ENCODE measurements at regions not wholly inside any gene's neighbourhood (a gene's known extent, or its start where the extent isn't known, plus 50 kb on each side); places are given as distances from the start of the nearest gene placed in this dataset.

GRCh38 chr5:20559845-20560244, 571.8 kb upstream of the CDH18 start:
- TF ChIP-seq CTCF (IDR thresholded peaks at IDR 0.05; ENCODE audit: insufficient read depth, low read length): no peak
- TF ChIP-seq, protein P1, sequence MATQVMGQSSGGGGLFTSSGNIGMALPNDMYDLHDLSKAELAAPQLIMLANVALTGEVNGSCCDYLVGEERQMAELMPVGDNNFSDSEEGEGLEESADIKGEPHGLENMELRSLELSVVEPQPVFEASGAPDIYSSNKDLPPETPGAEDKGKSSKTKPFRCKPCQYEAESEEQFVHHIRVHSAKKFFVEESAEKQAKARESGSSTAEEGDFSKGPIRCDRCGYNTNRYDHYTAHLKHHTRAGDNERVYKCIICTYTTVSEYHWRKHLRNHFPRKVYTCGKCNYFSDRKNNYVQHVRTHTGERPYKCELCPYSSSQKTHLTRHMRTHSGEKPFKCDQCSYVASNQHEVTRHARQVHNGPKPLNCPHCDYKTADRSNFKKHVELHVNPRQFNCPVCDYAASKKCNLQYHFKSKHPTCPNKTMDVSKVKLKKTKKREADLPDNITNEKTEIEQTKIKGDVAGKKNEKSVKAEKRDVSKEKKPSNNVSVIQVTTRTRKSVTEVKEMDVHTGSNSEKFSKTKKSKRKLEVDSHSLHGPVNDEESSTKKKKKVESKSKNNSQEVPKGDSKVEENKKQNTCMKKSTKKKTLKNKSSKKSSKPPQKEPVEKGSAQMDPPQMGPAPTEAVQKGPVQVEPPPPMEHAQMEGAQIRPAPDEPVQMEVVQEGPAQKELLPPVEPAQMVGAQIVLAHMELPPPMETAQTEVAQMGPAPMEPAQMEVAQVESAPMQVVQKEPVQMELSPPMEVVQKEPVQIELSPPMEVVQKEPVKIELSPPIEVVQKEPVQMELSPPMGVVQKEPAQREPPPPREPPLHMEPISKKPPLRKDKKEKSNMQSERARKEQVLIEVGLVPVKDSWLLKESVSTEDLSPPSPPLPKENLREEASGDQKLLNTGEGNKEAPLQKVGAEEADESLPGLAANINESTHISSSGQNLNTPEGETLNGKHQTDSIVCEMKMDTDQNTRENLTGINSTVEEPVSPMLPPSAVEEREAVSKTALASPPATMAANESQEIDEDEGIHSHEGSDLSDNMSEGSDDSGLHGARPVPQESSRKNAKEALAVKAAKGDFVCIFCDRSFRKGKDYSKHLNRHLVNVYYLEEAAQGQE (IDR thresholded peaks at IDR 0.05; ENCODE audit: insufficient replicate concordance, low read depth): no peak
